ENCODE measurements at regions not wholly inside any gene's neighbourhood (a gene's known extent, or its start where the extent isn't known, plus 50 kb on each side); places are given as distances from the start of the nearest gene placed in this dataset.

- CTCF ChIA-PET: interaction anchor here (1.2 to 1.7 kb wide), 2 partner anchors 8 to 176 kb away, joined by 5 to 6 read pairs; no protein-coding TSS in a partner anchor
- 23% methylated on average over 7 of the region's 7 CpGs for WGBS (ENCODE audit: missing lambda C conversion rate)
- no peak for FAIRE-seq
Observed at GRCh38 chr18:42290318-42291307, 335.6 kb downstream of the PIK3C3 start.

GRCh38 chr18:42292654-42293053, 337.6 kb downstream of the PIK3C3 start:
- H3K27ac ChIP-seq: no peak overlapping the region
- no peak overlapping the region for H3K4me3 ChIP-seq
- 13% methylated on average over 2 of the region's 2 CpGs for WGBS (ENCODE audit: missing lambda C conversion rate)
- CTCF ChIA-PET: no interaction called here
- H3K4me2 ChIP-seq: no peak overlapping the region
- POLR2A ChIA-PET: no interaction called here
- H3K9me3 ChIP-seq: no peaks in the 10 kb centered on the region
- FAIRE-seq (no peak), DNase-seq (ENCODE audit: low read depth in 1 of 2, low spot score in 1 of 2) (no peak), ATAC-seq (no peak)
- TF ChIP-seq CBX2 (IDR thresholded peaks at IDR 0.05; ENCODE audit: borderline replicate concordance, low read depth) (no peak), HEYL (CRISPR knock-in tag; IDR thresholded peaks at IDR 0.05) (no peak), SMC3 (IDR thresholded peaks at IDR 0.05) (no peak), TFCP2L1 (CRISPR knock-in tag; IDR thresholded peaks at IDR 0.05) (no peak), RAD21 (conservative IDR thresholded peaks at IDR 0.05 in 1 of 2, IDR thresholded peaks at IDR 0.05 in 1 of 2) (no peak)
- H3K4me1 ChIP-seq: no peaks in the 10 kb centered on the region

More at GRCh38 chr18:42290318-42291307, 335.6 kb downstream of the PIK3C3 start:
- DNase-seq (ENCODE audit: low read depth in 1 of 2, low spot score in 1 of 2) (no peak), ATAC-seq (no peak)
- H3K4me3 ChIP-seq: no peak overlapping the region
- no peaks in the 10 kb centered on the region for H3K9me3 ChIP-seq
- POLR2A ChIA-PET: no interaction called here
- H3K4me1 ChIP-seq: no peaks in the 10 kb centered on the region
- H3K4me2 ChIP-seq: no peak overlapping the region
- TF ChIP-seq ZFP36 (IDR thresholded peaks at IDR 0.05; ENCODE audit: borderline replicate concordance, partially characterized antibody) (no peak), NR3C1 (IDR thresholded peaks at IDR 0.05) (no peak), CHD4 (IDR thresholded peaks at IDR 0.05; ENCODE audit: borderline replicate concordance) (no peak), TFCP2L1 (CRISPR knock-in tag; IDR thresholded peaks at IDR 0.05) (no peak), PBX3 (IDR thresholded peaks at IDR 0.05) (no peak), REST (IDR thresholded peaks at IDR 0.05) (no peak), CEBPB (IDR thresholded peaks at IDR 0.05) (no peak), HEYL (CRISPR knock-in tag; IDR thresholded peaks at IDR 0.05) (no peak), NPAS2 (CRISPR knock-in tag; IDR thresholded peaks at IDR 0.05; ENCODE audit: borderline replicate concordance) (no peak), HES2 (IDR thresholded peaks at IDR 0.05) (no peak), FOSL2 (IDR thresholded peaks at IDR 0.05) (no peak), FOSL2 (CRISPR knock-in tag; IDR thresholded peaks at IDR 0.05) (no peak), GATA3 (IDR thresholded peaks at IDR 0.05; ENCODE audit: borderline replicate concordance) (no peak), USF2 (IDR thresholded peaks at IDR 0.05) (no peak), HOXB13 (CRISPR knock-in tag; IDR thresholded peaks at IDR 0.05; ENCODE audit: low read depth) (no peak), CBX8 (IDR thresholded peaks at IDR 0.05) (no peak), CBX2 (IDR thresholded peaks at IDR 0.05; ENCODE audit: borderline replicate concordance, low read depth) (no peak)
- H3K27ac ChIP-seq: no peak overlapping the region
